Keratinocyte (primary cell): ENCODE measurements at regions not wholly inside any gene's neighbourhood (a gene's known extent, or its start where the extent isn't known, plus 50 kb on each side); places are given as distances from the start of the nearest gene placed in this dataset.

ENCODE experiments used
- CTCF ChIP-seq, 3 experiments: IDR thresholded peaks in 1 of 3; conservative IDR thresholded peaks in 1 of 3; optimal IDR thresholded peaks in 1 of 3; 2 replicates in 2 of 3; 3 replicates in 1 of 3; pipeline versions ENCODE3 to v1.5.1; 2011; ENCODE audit warnings: low read length in 3 of 3, mild to moderate bottlenecking in 3 of 3, moderate library complexity in 2 of 3, control low read depth in 1 of 3, inconsistent platforms in 1 of 3; ENCODE audit not compliant: insufficient read depth in 2 of 3; ENCODE audit errors: extremely low read depth in 1 of 3
- EZH2 ChIP-seq: IDR thresholded peaks from one replicate; pipeline ENCODE4 v1.6.1; 2012; ENCODE audit warnings: inconsistent platforms, mild to moderate bottlenecking, low read length, moderate library complexity

DNA sequence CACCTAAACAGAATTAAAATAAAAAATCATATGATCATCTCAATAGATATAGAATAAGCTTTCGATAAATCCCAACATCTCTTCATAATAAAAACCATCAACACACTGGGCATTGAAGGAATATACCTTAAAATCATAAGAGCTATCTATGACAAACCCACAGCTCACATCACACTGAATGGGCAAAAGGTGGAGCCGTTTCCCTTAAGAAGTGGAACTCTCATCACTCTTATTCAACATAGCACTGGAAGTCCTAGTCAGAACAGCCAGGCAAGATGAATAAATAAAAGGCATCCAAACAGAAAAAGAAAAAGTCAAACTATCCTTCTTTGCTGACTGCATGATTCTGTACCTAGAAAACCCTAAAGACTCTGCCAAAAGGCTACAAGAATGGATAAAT lies 510.3 kb downstream of the ZNF804A start:
- no peak for TF ChIP-seq CTCF (optimal IDR thresholded peaks at IDR 0.05 in 1 of 3, IDR thresholded peaks at IDR 0.05 in 1 of 3, conservative IDR thresholded peaks at IDR 0.05 in 1 of 3; ENCODE audit: extremely low read depth in 1 of 3, insufficient read depth in 2 of 3, low read length in 3 of 3)
- TF ChIP-seq EZH2 = no peak
